ENCODE measurements at regions not wholly inside any gene's neighbourhood (a gene's known extent, or its start where the extent isn't known, plus 50 kb on each side); places are given as distances from the start of the nearest gene placed in this dataset.

GRCh38 chr17:5943982-5944381, 126.2 kb upstream of the WSCD1 start:
- TF ChIP-seq CTCF (IDR thresholded peaks at IDR 0.05; ENCODE audit: insufficient read depth, low read depth, low read length), result no peak
- TF ChIP-seq EZH2 (IDR thresholded peaks at IDR 0.05; ENCODE audit: insufficient read depth, low read length), result no peak
